MM.1S (cell line): ENCODE measurements at regions not wholly inside any gene's neighbourhood (a gene's known extent, or its start where the extent isn't known, plus 50 kb on each side); places are given as distances from the start of the nearest gene placed in this dataset.

ENCODE experiments used
- DNase-seq: peaks from one replicate; pipeline ENCODE4 v3.0.0-alpha.2; 2015
- H2AFZ ChIP-seq: fragments of 300-600 bp; sonication (generic); 2 replicates; pipeline ENCODE4 v1.6.0; 2016; ENCODE audit warnings: antibody characterized with exemption, low read length
- H3F3A ChIP-seq: fragments of 300-600 bp; sonication (generic); 2 replicates; pipeline ENCODE4 v1.6.1; 2016; ENCODE audit warnings: mild to moderate bottlenecking, antibody characterized with exemption, low read length, moderate library complexity, mixed read lengths; ENCODE audit not compliant: insufficient read depth
- H3K27ac ChIP-seq: fragments of 300-600 bp; sonication (generic); 2 replicates; pipeline ENCODE4 v1.5.1; 2016; ENCODE audit warnings: mild to moderate bottlenecking, low read length
- H3K27me3 ChIP-seq: fragments of 300-600 bp; sonication (generic); replicated peaks from 2 replicates; pipeline ENCODE4 v1.6.0; 2016; ENCODE audit warnings: low read length; ENCODE audit not compliant: insufficient read depth
- H3K36me3 ChIP-seq: fragments of 300-600 bp; sonication (generic); replicated peaks from 2 replicates; pipeline ENCODE4 v1.6.1; 2016; ENCODE audit warnings: mild to moderate bottlenecking, low read length, mixed read lengths; ENCODE audit not compliant: insufficient read depth
- H3K4me1 ChIP-seq: fragments of 300-600 bp; sonication (generic); 2 replicates; pipeline ENCODE4 v1.6.1; 2016; ENCODE audit warnings: low read length, mixed read lengths
- H3K4me2 ChIP-seq: fragments of 300-600 bp; sonication (generic); 2 replicates; pipeline ENCODE4 v1.6.0; 2016; ENCODE audit warnings: low read depth, low read length
- H3K4me3 ChIP-seq: fragments of 300-600 bp; sonication (generic); 2 replicates; pipeline ENCODE4 v1.5.1; 2016; ENCODE audit warnings: low read length, mixed read lengths
- H3K79me2 ChIP-seq: fragments of 300-600 bp; sonication (generic); 2 replicates; pipeline ENCODE4 v1.6.1; 2016; ENCODE audit warnings: mixed run types, low read length, mixed read lengths
- H3K9ac ChIP-seq: fragments of 300-600 bp; sonication (generic); 2 replicates; pipeline ENCODE4 v1.6.1; 2016; ENCODE audit warnings: low read length, mixed read lengths
- H3K9me2 ChIP-seq: fragments of 300-600 bp; sonication (generic); replicated peaks from 2 replicates; pipeline ENCODE4 v1.6.1; 2016; ENCODE audit warnings: mild to moderate bottlenecking, low read length, mixed read lengths; ENCODE audit not compliant: insufficient read depth
- H3K9me3 ChIP-seq: fragments of 300-600 bp; sonication (generic); replicated peaks from 2 replicates; pipeline ENCODE4 v1.6.1; 2016; ENCODE audit warnings: mild to moderate bottlenecking, low read length, mixed read lengths; ENCODE audit not compliant: insufficient read depth
- H4K20me1 ChIP-seq: fragments of 300-600 bp; sonication (generic); 2 replicates; pipeline ENCODE4 v1.6.1; 2016; ENCODE audit warnings: mild to moderate bottlenecking, low read length, moderate library complexity, mixed read lengths; ENCODE audit not compliant: insufficient read depth
- EZH2 ChIP-seq: fragments of 300-600 bp; sonication (generic); optimal IDR thresholded peaks from 2 replicates; pipeline ENCODE3; 2017; ENCODE audit warnings: low read depth, mild to moderate bottlenecking, antibody characterized with exemption, low read length, mixed read lengths
- EZH2phosphoT487 ChIP-seq: fragments of 300-600 bp; sonication (generic); IDR thresholded peaks from 2 replicates; pipeline ENCODE4 v1.6.1; 2018; ENCODE audit warnings: antibody characterized with exemption, low read length
- TF ChIP-seq, protein P1 (sequence below): fragments of 300-600 bp; sonication (generic); IDR thresholded peaks from 2 replicates; pipeline ENCODE4 v1.5.1; 2016; ENCODE audit warnings: antibody characterized with exemption, low read length, mixed read lengths

DNA sequence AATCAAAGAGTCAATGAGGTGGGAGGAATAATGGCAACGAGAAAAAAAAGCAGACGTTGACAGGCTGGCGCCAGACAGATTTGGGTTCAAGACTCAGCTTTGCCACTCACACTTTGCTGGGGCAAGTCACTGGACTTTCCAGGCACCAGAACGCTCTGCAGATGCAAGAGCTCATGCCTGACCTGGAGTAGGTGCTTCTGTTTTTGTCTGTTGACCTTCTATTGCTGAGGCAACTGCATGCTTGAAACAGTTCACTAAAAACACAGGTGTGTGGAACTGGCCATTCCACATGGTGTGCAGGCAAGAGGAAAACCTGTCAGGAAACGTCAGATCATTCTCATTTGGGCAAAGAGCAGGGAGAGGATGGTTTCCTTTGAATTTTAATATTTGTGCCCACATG is 161.2 kb upstream of the SMIM23 start:
- Histone ChIP-seq H3K4me1 (no peaks in the 10 kb centered on the region), H3K4me3 (no peak overlapping the region), H2AFZ (no peak overlapping the region), H3K9me3 (no peaks in the 10 kb centered on the region), H3K4me2 (no peak overlapping the region), H4K20me1 (no peaks in the 10 kb centered on the region), H3K9ac (no peak overlapping the region), H3K9me2 (no peaks in the 10 kb centered on the region), H3K79me2 (no peaks in the 10 kb centered on the region), H3F3A (no peaks in the 10 kb centered on the region), H3K27ac (no peak overlapping the region), H3K36me3 (no peaks in the 10 kb centered on the region), H3K27me3 (no peaks in the 10 kb centered on the region)
- DNase-seq, result no peak
- TF ChIP-seq, protein P1, sequence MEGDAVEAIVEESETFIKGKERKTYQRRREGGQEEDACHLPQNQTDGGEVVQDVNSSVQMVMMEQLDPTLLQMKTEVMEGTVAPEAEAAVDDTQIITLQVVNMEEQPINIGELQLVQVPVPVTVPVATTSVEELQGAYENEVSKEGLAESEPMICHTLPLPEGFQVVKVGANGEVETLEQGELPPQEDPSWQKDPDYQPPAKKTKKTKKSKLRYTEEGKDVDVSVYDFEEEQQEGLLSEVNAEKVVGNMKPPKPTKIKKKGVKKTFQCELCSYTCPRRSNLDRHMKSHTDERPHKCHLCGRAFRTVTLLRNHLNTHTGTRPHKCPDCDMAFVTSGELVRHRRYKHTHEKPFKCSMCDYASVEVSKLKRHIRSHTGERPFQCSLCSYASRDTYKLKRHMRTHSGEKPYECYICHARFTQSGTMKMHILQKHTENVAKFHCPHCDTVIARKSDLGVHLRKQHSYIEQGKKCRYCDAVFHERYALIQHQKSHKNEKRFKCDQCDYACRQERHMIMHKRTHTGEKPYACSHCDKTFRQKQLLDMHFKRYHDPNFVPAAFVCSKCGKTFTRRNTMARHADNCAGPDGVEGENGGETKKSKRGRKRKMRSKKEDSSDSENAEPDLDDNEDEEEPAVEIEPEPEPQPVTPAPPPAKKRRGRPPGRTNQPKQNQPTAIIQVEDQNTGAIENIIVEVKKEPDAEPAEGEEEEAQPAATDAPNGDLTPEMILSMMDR, result no peak
- TF ChIP-seq EZH2phosphoT487 (no peak), EZH2 (no peak)

DNA sequence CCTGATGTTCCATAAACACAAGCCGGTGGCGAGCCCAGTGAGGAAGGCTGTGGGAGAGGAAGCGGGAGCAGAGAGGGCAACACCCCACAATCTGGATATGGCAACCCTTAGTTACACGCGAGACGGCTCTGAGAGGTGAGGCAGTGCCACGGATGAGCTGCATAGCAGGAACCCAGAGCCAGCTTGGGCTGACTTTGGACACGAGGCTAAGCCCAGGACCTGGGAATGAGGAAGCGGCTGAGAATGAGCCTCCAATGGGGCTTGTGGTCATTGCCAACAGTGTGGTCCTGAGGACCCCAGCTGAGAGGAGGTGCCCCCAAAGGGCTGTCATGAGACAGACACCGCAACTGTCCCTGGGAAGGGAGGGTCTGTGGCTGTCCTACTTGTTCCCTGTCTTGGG is 160.0 kb upstream of the SMIM23 start:
- no peaks in the 10 kb centered on the region for H3K9me3 ChIP-seq
- H3K9me2 ChIP-seq, result no peaks in the 10 kb centered on the region
- no peak for DNase-seq
- TF ChIP-seq EZH2phosphoT487 (no peak), EZH2 (no peak)
- TF ChIP-seq, protein P1, result no peak
- no peaks in the 10 kb centered on the region for H4K20me1 ChIP-seq
- H3K79me2 ChIP-seq, result no peaks in the 10 kb centered on the region
- H3K4me1 ChIP-seq, result peaks cover 4% of the 10 kb centered on the region
- no peak overlapping the region for H3K9ac ChIP-seq
- H3K27me3 ChIP-seq, result no peaks in the 10 kb centered on the region
- peaks cover 12% of the 10 kb centered on the region for H3F3A ChIP-seq
- no peaks in the 10 kb centered on the region for H3K36me3 ChIP-seq
- H3K4me2 ChIP-seq, result no peak overlapping the region
- no peak overlapping the region for H3K4me3 ChIP-seq
- no peak overlapping the region for H3K27ac ChIP-seq
- no peak overlapping the region for H2AFZ ChIP-seq

DNA sequence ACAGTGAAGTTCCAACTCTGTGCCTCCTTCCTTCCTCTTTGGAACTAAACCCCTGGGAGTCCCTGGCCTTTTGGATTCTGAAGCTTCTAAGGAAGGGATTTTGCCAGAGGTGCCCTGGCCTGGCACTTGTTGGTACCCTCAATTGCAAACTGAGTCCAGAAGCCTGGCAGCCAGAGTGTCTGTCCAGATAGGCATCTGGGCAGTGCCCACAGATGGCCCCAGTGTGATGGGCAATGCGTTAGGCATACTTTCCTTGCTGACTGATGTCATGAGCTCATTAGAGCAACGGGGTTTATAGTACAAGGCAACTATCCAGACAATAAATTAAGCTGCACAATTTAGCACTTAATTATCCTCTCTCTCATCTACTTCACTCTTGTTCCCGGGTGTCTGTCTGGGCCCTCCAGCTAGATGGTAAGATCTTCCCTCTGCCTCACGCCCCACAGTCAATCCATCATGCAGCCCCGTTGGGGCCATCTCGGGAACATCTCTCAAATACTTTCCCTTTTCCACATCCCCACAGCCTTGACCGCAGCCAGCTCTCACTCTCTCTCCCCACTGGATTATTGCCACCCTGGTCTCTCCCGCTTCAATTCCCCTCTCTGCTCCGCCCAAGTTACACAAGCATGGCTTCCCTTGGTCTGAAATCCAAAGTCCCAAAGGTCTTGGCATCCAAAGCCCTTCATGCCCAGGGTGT is 157.5 kb upstream of the SMIM23 start:
- Histone ChIP-seq H3K36me3 (no peaks in the 10 kb centered on the region), H3K4me1 (peaks cover 17% of the 10 kb centered on the region), H3K4me3 (no peak overlapping the region), H2AFZ (no peak overlapping the region), H3F3A (peaks cover 20% of the 10 kb centered on the region), H3K27me3 (no peaks in the 10 kb centered on the region), H3K9me2 (no peaks in the 10 kb centered on the region), H4K20me1 (no peaks in the 10 kb centered on the region), H3K9ac (no peak overlapping the region), H3K9me3 (no peaks in the 10 kb centered on the region), H3K4me2 (no peak overlapping the region), H3K79me2 (no peaks in the 10 kb centered on the region), H3K27ac (no peak overlapping the region)
- TF ChIP-seq, protein P1, result no peak
- no peak for TF ChIP-seq EZH2
- TF ChIP-seq EZH2phosphoT487, result no peak
- DNase-seq, result no peak
